ENCODE measurements at regions not wholly inside any gene's neighbourhood (a gene's known extent, or its start where the extent isn't known, plus 50 kb on each side); places are given as distances from the start of the nearest gene placed in this dataset.

GRCh38 chr11:112315057-112315720 lies 54.5 kb upstream of the PLET1 start:
- TF ChIP-seq POLR2AphosphoS5 (IDR thresholded peaks at IDR 0.05; ENCODE audit: low read depth, low read length), result no peak
- TF ChIP-seq SIN3A (IDR thresholded peaks at IDR 0.05; ENCODE audit: borderline replicate concordance, insufficient read depth, low read length), result no peak
- TF ChIP-seq, protein P1, sequence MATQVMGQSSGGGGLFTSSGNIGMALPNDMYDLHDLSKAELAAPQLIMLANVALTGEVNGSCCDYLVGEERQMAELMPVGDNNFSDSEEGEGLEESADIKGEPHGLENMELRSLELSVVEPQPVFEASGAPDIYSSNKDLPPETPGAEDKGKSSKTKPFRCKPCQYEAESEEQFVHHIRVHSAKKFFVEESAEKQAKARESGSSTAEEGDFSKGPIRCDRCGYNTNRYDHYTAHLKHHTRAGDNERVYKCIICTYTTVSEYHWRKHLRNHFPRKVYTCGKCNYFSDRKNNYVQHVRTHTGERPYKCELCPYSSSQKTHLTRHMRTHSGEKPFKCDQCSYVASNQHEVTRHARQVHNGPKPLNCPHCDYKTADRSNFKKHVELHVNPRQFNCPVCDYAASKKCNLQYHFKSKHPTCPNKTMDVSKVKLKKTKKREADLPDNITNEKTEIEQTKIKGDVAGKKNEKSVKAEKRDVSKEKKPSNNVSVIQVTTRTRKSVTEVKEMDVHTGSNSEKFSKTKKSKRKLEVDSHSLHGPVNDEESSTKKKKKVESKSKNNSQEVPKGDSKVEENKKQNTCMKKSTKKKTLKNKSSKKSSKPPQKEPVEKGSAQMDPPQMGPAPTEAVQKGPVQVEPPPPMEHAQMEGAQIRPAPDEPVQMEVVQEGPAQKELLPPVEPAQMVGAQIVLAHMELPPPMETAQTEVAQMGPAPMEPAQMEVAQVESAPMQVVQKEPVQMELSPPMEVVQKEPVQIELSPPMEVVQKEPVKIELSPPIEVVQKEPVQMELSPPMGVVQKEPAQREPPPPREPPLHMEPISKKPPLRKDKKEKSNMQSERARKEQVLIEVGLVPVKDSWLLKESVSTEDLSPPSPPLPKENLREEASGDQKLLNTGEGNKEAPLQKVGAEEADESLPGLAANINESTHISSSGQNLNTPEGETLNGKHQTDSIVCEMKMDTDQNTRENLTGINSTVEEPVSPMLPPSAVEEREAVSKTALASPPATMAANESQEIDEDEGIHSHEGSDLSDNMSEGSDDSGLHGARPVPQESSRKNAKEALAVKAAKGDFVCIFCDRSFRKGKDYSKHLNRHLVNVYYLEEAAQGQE (IDR thresholded peaks at IDR 0.05; ENCODE audit: insufficient read depth in 1 of 2, low read depth in 2 of 2, low read length in 2 of 2), result no peak
- no peak for TF ChIP-seq FOXP2 (optimal IDR thresholded peaks at IDR 0.05; ENCODE audit: borderline replicate concordance, extremely low read depth, extremely low read length, insufficient read depth)
